ENCODE measurements at regions not wholly inside any gene's neighbourhood (a gene's known extent, or its start where the extent isn't known, plus 50 kb on each side); places are given as distances from the start of the nearest gene placed in this dataset.

DNA sequence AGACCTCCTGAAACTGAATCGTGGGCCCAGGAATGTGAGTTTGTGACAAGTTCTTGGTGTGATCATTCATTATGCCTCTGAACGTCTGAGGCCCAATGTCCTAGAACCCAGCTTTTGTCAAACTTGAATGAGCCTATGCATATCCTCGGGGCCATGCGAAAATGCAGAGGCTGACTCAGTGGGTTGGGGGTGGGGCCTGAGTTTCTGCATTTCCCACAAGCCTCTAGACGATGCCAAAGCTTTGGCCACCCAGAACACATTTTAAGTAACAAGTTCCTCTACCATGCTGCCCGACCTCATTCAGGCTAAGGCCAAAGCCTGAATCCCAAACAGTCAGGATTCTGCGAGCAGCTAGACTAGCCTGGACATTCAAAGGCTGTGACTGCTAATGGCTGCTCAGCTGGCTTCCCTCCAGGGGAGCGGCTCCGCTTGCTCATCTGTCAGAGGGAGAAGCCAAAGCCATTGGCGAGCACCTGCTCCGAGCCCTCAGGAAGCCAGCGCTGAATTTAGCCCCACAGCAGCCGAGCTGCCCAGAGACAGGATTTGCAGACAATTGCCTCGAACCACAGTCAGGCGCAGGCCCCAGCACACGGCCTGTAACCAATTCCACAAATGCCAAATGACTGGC lies 177.5 kb downstream of the ZDHHC21 start:
- TF ChIP-seq POLR2AphosphoS5 (IDR thresholded peaks at IDR 0.05; ENCODE audit: low read depth, low read length), result no peak
- TF ChIP-seq, protein P1, sequence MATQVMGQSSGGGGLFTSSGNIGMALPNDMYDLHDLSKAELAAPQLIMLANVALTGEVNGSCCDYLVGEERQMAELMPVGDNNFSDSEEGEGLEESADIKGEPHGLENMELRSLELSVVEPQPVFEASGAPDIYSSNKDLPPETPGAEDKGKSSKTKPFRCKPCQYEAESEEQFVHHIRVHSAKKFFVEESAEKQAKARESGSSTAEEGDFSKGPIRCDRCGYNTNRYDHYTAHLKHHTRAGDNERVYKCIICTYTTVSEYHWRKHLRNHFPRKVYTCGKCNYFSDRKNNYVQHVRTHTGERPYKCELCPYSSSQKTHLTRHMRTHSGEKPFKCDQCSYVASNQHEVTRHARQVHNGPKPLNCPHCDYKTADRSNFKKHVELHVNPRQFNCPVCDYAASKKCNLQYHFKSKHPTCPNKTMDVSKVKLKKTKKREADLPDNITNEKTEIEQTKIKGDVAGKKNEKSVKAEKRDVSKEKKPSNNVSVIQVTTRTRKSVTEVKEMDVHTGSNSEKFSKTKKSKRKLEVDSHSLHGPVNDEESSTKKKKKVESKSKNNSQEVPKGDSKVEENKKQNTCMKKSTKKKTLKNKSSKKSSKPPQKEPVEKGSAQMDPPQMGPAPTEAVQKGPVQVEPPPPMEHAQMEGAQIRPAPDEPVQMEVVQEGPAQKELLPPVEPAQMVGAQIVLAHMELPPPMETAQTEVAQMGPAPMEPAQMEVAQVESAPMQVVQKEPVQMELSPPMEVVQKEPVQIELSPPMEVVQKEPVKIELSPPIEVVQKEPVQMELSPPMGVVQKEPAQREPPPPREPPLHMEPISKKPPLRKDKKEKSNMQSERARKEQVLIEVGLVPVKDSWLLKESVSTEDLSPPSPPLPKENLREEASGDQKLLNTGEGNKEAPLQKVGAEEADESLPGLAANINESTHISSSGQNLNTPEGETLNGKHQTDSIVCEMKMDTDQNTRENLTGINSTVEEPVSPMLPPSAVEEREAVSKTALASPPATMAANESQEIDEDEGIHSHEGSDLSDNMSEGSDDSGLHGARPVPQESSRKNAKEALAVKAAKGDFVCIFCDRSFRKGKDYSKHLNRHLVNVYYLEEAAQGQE (IDR thresholded peaks at IDR 0.05; ENCODE audit: insufficient read depth in 1 of 2, low read depth in 2 of 2, low read length in 2 of 2), result no peak
- TF ChIP-seq TAF1 (IDR thresholded peaks at IDR 0.05; ENCODE audit: borderline replicate concordance, insufficient read depth, low read length), result no peak
- TF ChIP-seq SIN3A (IDR thresholded peaks at IDR 0.05; ENCODE audit: borderline replicate concordance, insufficient read depth, low read length), result no peak
